ENCODE measurements at regions not wholly inside any gene's neighbourhood (a gene's known extent, or its start where the extent isn't known, plus 50 kb on each side); places are given as distances from the start of the nearest gene placed in this dataset.

- TF ChIP-seq, protein P1, sequence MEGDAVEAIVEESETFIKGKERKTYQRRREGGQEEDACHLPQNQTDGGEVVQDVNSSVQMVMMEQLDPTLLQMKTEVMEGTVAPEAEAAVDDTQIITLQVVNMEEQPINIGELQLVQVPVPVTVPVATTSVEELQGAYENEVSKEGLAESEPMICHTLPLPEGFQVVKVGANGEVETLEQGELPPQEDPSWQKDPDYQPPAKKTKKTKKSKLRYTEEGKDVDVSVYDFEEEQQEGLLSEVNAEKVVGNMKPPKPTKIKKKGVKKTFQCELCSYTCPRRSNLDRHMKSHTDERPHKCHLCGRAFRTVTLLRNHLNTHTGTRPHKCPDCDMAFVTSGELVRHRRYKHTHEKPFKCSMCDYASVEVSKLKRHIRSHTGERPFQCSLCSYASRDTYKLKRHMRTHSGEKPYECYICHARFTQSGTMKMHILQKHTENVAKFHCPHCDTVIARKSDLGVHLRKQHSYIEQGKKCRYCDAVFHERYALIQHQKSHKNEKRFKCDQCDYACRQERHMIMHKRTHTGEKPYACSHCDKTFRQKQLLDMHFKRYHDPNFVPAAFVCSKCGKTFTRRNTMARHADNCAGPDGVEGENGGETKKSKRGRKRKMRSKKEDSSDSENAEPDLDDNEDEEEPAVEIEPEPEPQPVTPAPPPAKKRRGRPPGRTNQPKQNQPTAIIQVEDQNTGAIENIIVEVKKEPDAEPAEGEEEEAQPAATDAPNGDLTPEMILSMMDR (IDR thresholded peaks at IDR 0.05; ENCODE audit: low read depth, low read length), result no peak
- TF ChIP-seq POLR2A (IDR thresholded peaks at IDR 0.05; ENCODE audit: extremely low read depth, insufficient read length) (no peak), MAX (IDR thresholded peaks at IDR 0.05; ENCODE audit: low read depth, low read length) (no peak), MYC (IDR thresholded peaks at IDR 0.05; ENCODE audit: low read depth, low read length) (no peak)
Measured at GRCh38 chr15:99452010-99452409, 113.8 kb upstream of the MEF2A start.
